ENCODE measurements at regions not wholly inside any gene's neighbourhood (a gene's known extent, or its start where the extent isn't known, plus 50 kb on each side); places are given as distances from the start of the nearest gene placed in this dataset.

GRCh38 chr2:2707206-2707991 lies 376.3 kb upstream of the MYT1L start:
- intact Hi-C loops (cut with DNase I; ENCODE audit: low total_unique reads): no loop called here
- Histone ChIP-seq H3K36me3 (no peaks in the 10 kb centered on the region), H3K9me3 (no peaks in the 10 kb centered on the region), H3K4me1 (no peaks in the 10 kb centered on the region), H3K27me3 (no peaks in the 10 kb centered on the region), H3K4me3 (no peak overlapping the region), H3K27ac (no peak overlapping the region)
- DNase-seq: no peak
- TF ChIP-seq POLR2A (IDR thresholded peaks at IDR 0.05) (no peak), CTCF (IDR thresholded peaks at IDR 0.05) (no peak)

DNA sequence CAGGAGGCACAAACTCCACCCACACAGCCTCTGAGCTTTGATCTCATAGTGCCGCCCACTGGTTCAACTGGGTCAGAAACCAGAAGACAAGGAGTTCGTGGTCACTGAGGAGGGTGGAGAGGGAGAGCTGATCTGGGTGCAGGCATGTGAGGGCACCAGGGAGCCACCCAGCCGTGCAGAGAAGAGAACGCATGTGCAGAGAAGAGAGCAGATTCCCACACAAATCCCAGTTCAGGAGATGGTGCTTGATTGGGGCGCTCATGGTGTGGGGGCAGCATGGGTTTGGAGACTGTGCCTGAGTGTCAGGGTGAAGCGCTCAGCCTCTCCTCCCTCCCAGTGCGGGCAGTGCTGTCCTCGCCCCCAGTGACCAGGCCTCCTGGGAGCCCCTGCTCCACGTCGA lies 375.2 kb upstream of the MYT1L start:
- H3K36me3 ChIP-seq: no peaks in the 10 kb centered on the region
- no peak overlapping the region for H3K27ac ChIP-seq
- no peak for DNase-seq
- no peaks in the 10 kb centered on the region for H3K4me1 ChIP-seq
- TF ChIP-seq CTCF (IDR thresholded peaks at IDR 0.05) (no peak), POLR2A (IDR thresholded peaks at IDR 0.05) (no peak)
- intact Hi-C loops (cut with DNase I; ENCODE audit: low total_unique reads): no loop called here
- H3K27me3 ChIP-seq: no peaks in the 10 kb centered on the region
- no peak overlapping the region for H3K4me3 ChIP-seq
- no peaks in the 10 kb centered on the region for H3K9me3 ChIP-seq

- H3K27ac ChIP-seq: no peak overlapping the region
- TF ChIP-seq CTCF (IDR thresholded peaks at IDR 0.05) (no peak), POLR2A (IDR thresholded peaks at IDR 0.05) (no peak)
- H3K4me1 ChIP-seq: no peaks in the 10 kb centered on the region
- H3K4me3 ChIP-seq: no peak overlapping the region
- no peaks in the 10 kb centered on the region for H3K36me3 ChIP-seq
- intact Hi-C loops (cut with DNase I; ENCODE audit: low total_unique reads): no loop called here
- no peak for DNase-seq
- H3K9me3 ChIP-seq: no peaks in the 10 kb centered on the region
- no peaks in the 10 kb centered on the region for H3K27me3 ChIP-seq
Measured at GRCh38 chr2:2705871-2706270, 374.8 kb upstream of the MYT1L start.

DNA sequence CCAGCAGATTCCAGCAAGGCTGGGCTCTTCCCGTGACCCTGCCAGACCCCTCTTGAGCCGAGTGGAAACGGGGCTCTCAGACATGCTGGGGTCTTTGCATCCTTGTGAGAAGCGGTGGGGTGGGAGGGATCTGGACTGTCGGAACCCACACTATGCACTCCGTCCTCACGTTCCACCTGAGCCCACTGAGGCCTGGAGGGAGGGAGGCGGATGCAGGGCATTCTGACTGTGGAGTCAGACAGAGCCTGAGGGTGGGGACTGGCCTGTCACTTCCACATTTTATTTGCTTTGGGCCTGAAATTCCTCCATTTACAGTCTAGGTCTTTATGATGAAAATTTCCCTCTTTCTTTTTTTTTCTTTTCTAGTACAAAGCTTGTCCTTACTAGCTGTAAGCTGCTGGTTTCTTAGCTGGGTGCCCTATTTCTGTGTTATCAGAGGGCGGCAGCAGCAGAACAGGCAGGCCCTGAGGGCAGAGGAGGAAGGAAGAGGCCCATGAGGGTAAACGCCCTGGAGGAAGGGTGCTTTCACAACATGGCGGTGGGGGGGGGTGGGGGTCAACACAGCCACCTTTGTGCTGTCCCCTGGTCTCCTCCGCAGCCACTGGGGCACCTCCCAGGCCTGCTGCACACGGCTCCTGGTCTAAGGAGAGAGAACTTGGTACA lies 373.5 kb upstream of the MYT1L start:
- intact Hi-C loops (cut with DNase I; ENCODE audit: low total_unique reads): no loop called here
- no peak overlapping the region for H3K4me3 ChIP-seq
- no peak for DNase-seq
- no peaks in the 10 kb centered on the region for H3K9me3 ChIP-seq
- no peak overlapping the region for H3K27ac ChIP-seq
- no peaks in the 10 kb centered on the region for H3K27me3 ChIP-seq
- no peaks in the 10 kb centered on the region for H3K36me3 ChIP-seq
- H3K4me1 ChIP-seq: no peaks in the 10 kb centered on the region
- no peak for TF ChIP-seq POLR2A (IDR thresholded peaks at IDR 0.05)
- TF ChIP-seq CTCF (IDR thresholded peaks at IDR 0.05): no peak

GRCh38 chr2:2703762-2704427 lies 372.8 kb upstream of the MYT1L start:
- intact Hi-C loops (cut with DNase I; ENCODE audit: low total_unique reads): no loop called here
- Histone ChIP-seq H3K4me3 (no peak overlapping the region), H3K9me3 (no peaks in the 10 kb centered on the region), H3K36me3 (no peaks in the 10 kb centered on the region), H3K27ac (no peak overlapping the region), H3K27me3 (no peaks in the 10 kb centered on the region), H3K4me1 (no peaks in the 10 kb centered on the region)
- DNase-seq: no peak
- TF ChIP-seq POLR2A (IDR thresholded peaks at IDR 0.05): no peak
- no peak for TF ChIP-seq CTCF (IDR thresholded peaks at IDR 0.05)

All from uterus (tissue), 3 donors.